Endodermal cell (in vitro differentiated cells): ENCODE measurements at regions not wholly inside any gene's neighbourhood (a gene's known extent, or its start where the extent isn't known, plus 50 kb on each side); places are given as distances from the start of the nearest gene placed in this dataset.

Experiments used
- DNase-seq: peaks from one replicate; pipeline ENCODE4 v3.0.0-alpha.2; 2017
- H3K27ac ChIP-seq: 2 replicates; pipeline ENCODE4 v1.5.1; 2013; ENCODE audit warnings: mild to moderate bottlenecking, low read depth, low read length, moderate library complexity
- H3K27me3 ChIP-seq: 2 replicates; pipeline ENCODE4 v1.6.1; 2013; ENCODE audit warnings: mild to moderate bottlenecking, low read length, moderate library complexity; ENCODE audit not compliant: insufficient read depth, control insufficient read depth, poor library complexity, severe bottlenecking
- H3K36me3 ChIP-seq: 2 replicates; pipeline ENCODE4 v1.7.0; 2013; ENCODE audit warnings: mild to moderate bottlenecking, low read length, moderate library complexity; ENCODE audit not compliant: control insufficient read depth, insufficient read depth
- H3K4me1 ChIP-seq: one replicate; pipeline ENCODE4 v1.7.0; 2013; ENCODE audit warnings: low read length; ENCODE audit not compliant: control insufficient read depth, insufficient read depth
- H3K4me3 ChIP-seq: 2 replicates; pipeline ENCODE4 v1.5.1; 2013; ENCODE audit warnings: mild to moderate bottlenecking, low read length, moderate library complexity
- H3K9ac ChIP-seq: 2 replicates; pipeline ENCODE4 v1.6.1; 2013; ENCODE audit warnings: mild to moderate bottlenecking, low read length, moderate library complexity; ENCODE audit not compliant: poor library complexity, severe bottlenecking; ENCODE audit errors: extremely low read depth
- H3K9me3 ChIP-seq: 2 replicates; pipeline ENCODE4 v1.6.1; 2013; ENCODE audit warnings: mild to moderate bottlenecking, low read length, moderate library complexity; ENCODE audit not compliant: control insufficient read depth
- H3K27ac Mint-ChIP-seq: 2 replicates; pipeline ENCODE4 v1.8.0; 2020; ENCODE audit warnings: mixed read lengths
- H3K27me3 Mint-ChIP-seq: 2 replicates; pipeline ENCODE4 v1.8.0; 2021; ENCODE audit warnings: mild to moderate bottlenecking, mixed read lengths; ENCODE audit not compliant: insufficient read depth
- H3K36me3 Mint-ChIP-seq: 2 replicates; pipeline ENCODE4 v1.8.0; 2020; ENCODE audit warnings: low read depth, mixed read lengths
- H3K4me1 Mint-ChIP-seq: 2 replicates; pipeline ENCODE4 v1.8.0; 2020; ENCODE audit warnings: mixed read lengths
- H3K4me3 Mint-ChIP-seq: 2 replicates; pipeline ENCODE4 v1.8.0; 2020; ENCODE audit warnings: mild to moderate bottlenecking, moderate library complexity, mixed read lengths
- H3K9me3 Mint-ChIP-seq: 2 replicates; pipeline ENCODE4 v1.8.0; 2020; ENCODE audit warnings: mild to moderate bottlenecking, mixed read lengths
- CTCF ChIP-seq: fragments of 200-600 bp; sonication (generic); conservative IDR thresholded peaks from 2 replicates; pipeline ENCODE4 v1.5.0; 2021; ENCODE audit warnings: antibody characterized with exemption, mild to moderate bottlenecking
- WGBS, 2 experiments: methylation state at CpG; one replicate each; pipeline versions ENCODE4 v1.1.5 to v1.1.7; 2013; ENCODE audit warnings: missing lambda C conversion rate in 2 of 2, mixed read lengths in 1 of 2; ENCODE audit not compliant: insufficient coverage in 1 of 2, insufficient read length in 1 of 2; 5-methylcytosine and 5-hydroxymethylcytosine counted together

- WGBS, 2 experiments = 18% methylated on average over 1 of the region's 1 CpG; no CpG with 5 or more reads in 1 of the 2 experiments
- H3K27me3 Mint-ChIP-seq = no peaks in the 10 kb centered on the region
- Histone ChIP-seq H3K4me3 (no peak overlapping the region), H3K27ac (no peak overlapping the region), H3K36me3 (no peaks in the 10 kb centered on the region), H3K27me3 (no peaks in the 10 kb centered on the region), H3K9me3 (no peaks in the 10 kb centered on the region), H3K9ac (no peak overlapping the region), H3K4me1 (peaks cover 24% of the 10 kb centered on the region)
- peaks cover 57% of the 10 kb centered on the region for H3K4me1 Mint-ChIP-seq
- DNase-seq = peak; percentile 91
- no peaks in the 10 kb centered on the region for H3K9me3 Mint-ChIP-seq
- no peak overlapping the region for H3K4me3 Mint-ChIP-seq
- H3K36me3 Mint-ChIP-seq = no peaks in the 10 kb centered on the region
- TF ChIP-seq CTCF = no peak
- H3K27ac Mint-ChIP-seq = peak overlapping the region; percentile 67
Measured at GRCh38 chr17:33370401-33370800, 77.3 kb upstream of the ASIC2 start.

GRCh38 chr17:33371377-33371776 is 78.3 kb upstream of the ASIC2 start:
- no peaks in the 10 kb centered on the region for H3K9me3 ChIP-seq
- no peak for TF ChIP-seq CTCF
- no peak overlapping the region for H3K4me3 ChIP-seq
- no peak overlapping the region for H3K27ac ChIP-seq
- Mint-ChIP-seq H3K27me3 (no peaks in the 10 kb centered on the region), H3K9me3 (no peaks in the 10 kb centered on the region), H3K27ac (no peak overlapping the region), H3K4me3 (no peak overlapping the region), H3K36me3 (no peaks in the 10 kb centered on the region), H3K4me1 (peaks cover 57% of the 10 kb centered on the region)
- H3K4me1 ChIP-seq = peaks cover 24% of the 10 kb centered on the region
- no peak for DNase-seq
- no peak overlapping the region for H3K9ac ChIP-seq
- H3K27me3 ChIP-seq = no peaks in the 10 kb centered on the region
- no peaks in the 10 kb centered on the region for H3K36me3 ChIP-seq
- WGBS, 2 experiments = 97 to 100% methylated on average over 1 to 3 of the region's 3 CpGs

- Mint-ChIP-seq H3K27ac (no peak overlapping the region), H3K4me1 (peaks cover 48% of the 10 kb centered on the region), H3K36me3 (no peaks in the 10 kb centered on the region), H3K4me3 (no peak overlapping the region), H3K27me3 (peaks cover 2% of the 10 kb centered on the region), H3K9me3 (no peaks in the 10 kb centered on the region)
- no peaks in the 10 kb centered on the region for H3K9me3 ChIP-seq
- H3K9ac ChIP-seq = no peak overlapping the region
- WGBS, 2 experiments = 82 to 100% methylated on average over 1 of the region's 1 CpG
- no peaks in the 10 kb centered on the region for H3K36me3 ChIP-seq
- no peak for TF ChIP-seq CTCF
- H3K27me3 ChIP-seq = no peaks in the 10 kb centered on the region
- peaks cover 24% of the 10 kb centered on the region for H3K4me1 ChIP-seq
- no peak for DNase-seq
- no peak overlapping the region for H3K4me3 ChIP-seq
- no peak overlapping the region for H3K27ac ChIP-seq
Measured at GRCh38 chr17:33373273-33373672, 80.2 kb upstream of the ASIC2 start.
